ENCODE measurements at regions not wholly inside any gene's neighbourhood (a gene's known extent, or its start where the extent isn't known, plus 50 kb on each side); places are given as distances from the start of the nearest gene placed in this dataset.

DNA sequence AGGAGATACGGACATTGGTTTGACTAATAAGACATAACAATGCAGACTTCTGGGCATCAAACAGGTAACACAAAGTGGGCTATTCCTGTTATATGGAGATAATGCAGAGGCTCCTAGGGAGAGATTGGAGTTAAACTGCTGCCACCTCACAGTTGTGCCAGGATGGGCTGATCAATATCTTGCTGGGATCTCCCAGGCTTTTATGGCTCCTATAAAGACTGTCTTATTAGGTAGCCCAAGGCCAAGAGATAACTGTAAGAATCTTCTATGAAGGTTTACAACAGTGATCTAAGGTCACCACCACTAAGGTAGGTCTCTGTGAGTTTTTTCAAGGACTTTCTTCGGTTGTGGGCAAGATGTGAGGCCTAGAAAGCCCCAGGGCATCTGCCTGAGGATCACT is 345.8 kb downstream of the KLF5 start:
- no peak overlapping the region for H3K27ac Mint-ChIP-seq
- no peaks in the 10 kb centered on the region for H3K27me3 Mint-ChIP-seq
- no peak overlapping the region for H3K4me3 Mint-ChIP-seq
- H3K4me1 Mint-ChIP-seq (ENCODE audit: low read depth) = no peaks in the 10 kb centered on the region
- DNase-seq = no peak
- intact Hi-C loops (cut with micrococcal nuclease) = no loop called here
- H3K36me3 Mint-ChIP-seq (ENCODE audit: low read depth) = no peaks in the 10 kb centered on the region
- TF ChIP-seq CTCF (IDR thresholded peaks at IDR 0.05) = no peak
- no peaks in the 10 kb centered on the region for H3K9me3 Mint-ChIP-seq
- CTCF ChIA-PET = interaction anchor here (1.5 kb wide), 1 partner anchor 11 kb away, joined by 3 read pairs; no protein-coding TSS in a partner anchor
- no peak for ATAC-seq
- POLR2A ChIA-PET = no interaction called here

DNA sequence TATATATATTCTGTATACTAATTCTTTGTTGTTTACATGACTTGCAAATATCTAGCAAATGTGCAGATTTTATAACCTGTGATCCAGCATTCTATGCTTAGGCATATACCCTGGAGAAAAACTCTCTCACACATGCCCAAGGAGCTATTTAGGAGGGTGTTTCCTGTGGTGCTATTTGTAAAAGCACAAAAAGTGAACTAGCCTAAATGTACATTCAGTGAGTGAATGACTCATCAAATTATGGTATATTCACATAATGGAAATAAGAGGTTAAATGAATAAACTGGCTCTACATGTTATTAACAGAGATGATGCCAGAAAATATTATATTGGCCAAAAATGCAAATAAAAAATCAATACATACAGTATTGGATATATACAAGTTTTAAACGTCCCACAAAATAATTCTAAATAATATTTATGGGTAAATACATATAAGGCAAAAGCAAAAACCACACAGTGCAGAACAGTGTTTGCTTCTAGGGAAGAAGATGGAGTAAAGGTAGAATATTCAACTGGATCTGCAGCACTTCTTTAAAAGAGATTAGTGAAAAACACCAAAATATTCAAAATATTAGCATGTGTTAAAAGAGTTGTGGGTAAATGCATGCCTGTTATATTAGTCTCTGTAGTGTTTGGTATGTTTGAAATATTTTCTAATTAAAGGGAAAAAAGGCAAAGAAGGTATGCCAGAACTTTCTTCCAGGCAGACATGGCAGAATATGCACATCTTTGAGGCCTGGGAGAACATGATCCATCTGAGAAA is 344.7 kb downstream of the KLF5 start:
- no peaks in the 10 kb centered on the region for H3K27me3 Mint-ChIP-seq
- no peaks in the 10 kb centered on the region for H3K9me3 Mint-ChIP-seq
- H3K4me3 Mint-ChIP-seq = no peak overlapping the region
- intact Hi-C loops (cut with micrococcal nuclease) = no loop called here
- TF ChIP-seq CTCF (IDR thresholded peaks at IDR 0.05) = no peak
- POLR2A ChIA-PET = no interaction called here
- no peak for DNase-seq
- no peak for ATAC-seq
- no peak overlapping the region for H3K27ac Mint-ChIP-seq
- H3K36me3 Mint-ChIP-seq (ENCODE audit: low read depth) = no peaks in the 10 kb centered on the region
- H3K4me1 Mint-ChIP-seq (ENCODE audit: low read depth) = no peaks in the 10 kb centered on the region
- CTCF ChIA-PET = no interaction called here

GRCh38 chr13:73401769-73402168 is 343.0 kb downstream of the KLF5 start:
- DNase-seq (no peak), ATAC-seq (no peak)
- Mint-ChIP-seq H3K9me3 (no peaks in the 10 kb centered on the region), H3K27ac (no peak overlapping the region), H3K27me3 (no peaks in the 10 kb centered on the region), H3K4me1 (ENCODE audit: low read depth) (no peaks in the 10 kb centered on the region), H3K4me3 (no peak overlapping the region), H3K36me3 (ENCODE audit: low read depth) (no peaks in the 10 kb centered on the region)
- ChIA-PET POLR2A (no interaction called here), CTCF (no interaction called here)
- TF ChIP-seq CTCF (IDR thresholded peaks at IDR 0.05) = no peak
- intact Hi-C loops (cut with micrococcal nuclease) = no loop called here

DNA sequence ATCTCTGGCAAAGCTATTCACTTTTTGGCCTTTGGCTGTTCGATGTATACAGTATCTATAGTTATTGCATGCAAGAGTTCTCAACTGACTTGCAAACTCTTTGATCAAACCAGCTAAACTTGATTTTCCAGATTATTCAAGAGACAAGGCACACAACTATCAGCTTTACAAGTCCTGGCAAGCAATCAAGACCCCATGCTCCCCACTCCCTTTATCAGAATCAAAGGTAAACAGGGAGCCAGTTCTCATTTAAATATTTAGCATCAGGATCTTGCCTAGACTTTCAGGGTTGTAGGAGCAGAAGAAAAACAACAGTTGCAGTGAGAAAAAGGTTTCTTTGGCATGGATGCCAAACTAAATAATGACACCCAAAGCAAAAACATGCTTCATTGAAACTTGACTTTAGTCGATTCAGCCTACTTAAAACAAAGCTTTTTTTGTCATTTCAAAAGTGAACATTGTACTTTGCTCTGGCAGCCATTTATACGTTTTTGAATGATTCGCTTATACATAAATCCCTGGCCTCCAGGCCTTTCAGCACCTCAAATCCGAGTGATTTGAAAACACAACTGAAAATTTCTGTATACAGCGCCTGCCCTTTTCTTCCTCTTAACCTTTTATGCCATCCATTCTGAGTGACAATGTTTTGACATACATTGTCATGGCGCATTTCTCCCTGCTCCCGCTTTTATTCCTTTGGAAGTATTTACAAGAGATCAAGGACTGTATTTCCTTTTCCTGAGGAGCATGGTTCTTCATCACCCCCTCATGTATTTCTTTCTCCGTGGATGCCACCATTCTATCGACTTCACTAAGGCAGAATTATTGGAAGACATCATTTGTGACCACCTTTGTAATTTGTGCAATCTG is 340.8 kb downstream of the KLF5 start:
- ChIA-PET POLR2A (no interaction called here), CTCF (no interaction called here)
- Mint-ChIP-seq H3K9me3 (no peaks in the 10 kb centered on the region), H3K27me3 (no peaks in the 10 kb centered on the region), H3K4me1 (ENCODE audit: low read depth) (no peaks in the 10 kb centered on the region), H3K4me3 (no peak overlapping the region), H3K27ac (no peak overlapping the region), H3K36me3 (ENCODE audit: low read depth) (no peaks in the 10 kb centered on the region)
- no peak for ATAC-seq
- intact Hi-C loops (cut with micrococcal nuclease) = no loop called here
- no peak for DNase-seq
- TF ChIP-seq CTCF (IDR thresholded peaks at IDR 0.05) = no peak
